Left ventricle myocardium inferior (tissue), 1 donor: ENCODE measurements at regions not wholly inside any gene's neighbourhood (a gene's known extent, or its start where the extent isn't known, plus 50 kb on each side); places are given as distances from the start of the nearest gene placed in this dataset.
"Not testable (repeated sequence)": the region's sequence is repeated elsewhere in the genome, so short reads cannot be mapped to it uniquely, and the experiment has no call there.

Experiments used
- DNase-seq: peaks from one replicate; pipeline ENCODE4 v3.0.0-alpha.2; 2020
- H3K27ac ChIP-seq: fragments of 200-600 bp; replicated peaks from 2 replicates; pipeline ENCODE4 v1.8.0; 2021
- H3K27me3 ChIP-seq: fragments of 200-600 bp; 2 replicates; pipeline ENCODE4 v1.8.0; 2021; ENCODE audit warnings: low read depth
- H3K36me3 ChIP-seq: fragments of 200-600 bp; 2 replicates; pipeline ENCODE4 v1.8.0; 2021
- H3K4me1 ChIP-seq: fragments of 200-600 bp; 2 replicates; pipeline ENCODE4 v1.8.0; 2021
- H3K4me3 ChIP-seq: fragments of 200-600 bp; 2 replicates; pipeline ENCODE4 v1.8.0; 2021; ENCODE audit warnings: mild to moderate bottlenecking, moderate library complexity
- H3K9me3 ChIP-seq: fragments of 200-600 bp; replicated peaks from 2 replicates; pipeline ENCODE4 v1.8.0; 2021
- intact Hi-C: fragments of 100-400 bp; cut with micrococcal nuclease; formaldehyde crosslinking; loops from one replicate; pipeline ENCODE4 v1.11.0; 2022
- TF ChIP-seq, protein P1 (sequence below): fragments of 200-600 bp; IDR thresholded peaks from 2 replicates; pipeline ENCODE4 v1.8.0; 2021; ENCODE audit warnings: antibody characterized with exemption, mild to moderate bottlenecking, borderline replicate concordance
- donor health status: DM: no; HTN: yes; CAD: no; lungs with severe emphysema.

GRCh38 chr4:179719766-179720450 is 2277.7 kb upstream of the AGA start:
- intact Hi-C loops: no loop called here
- H3K27me3 ChIP-seq: no peaks in the 10 kb centered on the region
- TF ChIP-seq, protein P1, sequence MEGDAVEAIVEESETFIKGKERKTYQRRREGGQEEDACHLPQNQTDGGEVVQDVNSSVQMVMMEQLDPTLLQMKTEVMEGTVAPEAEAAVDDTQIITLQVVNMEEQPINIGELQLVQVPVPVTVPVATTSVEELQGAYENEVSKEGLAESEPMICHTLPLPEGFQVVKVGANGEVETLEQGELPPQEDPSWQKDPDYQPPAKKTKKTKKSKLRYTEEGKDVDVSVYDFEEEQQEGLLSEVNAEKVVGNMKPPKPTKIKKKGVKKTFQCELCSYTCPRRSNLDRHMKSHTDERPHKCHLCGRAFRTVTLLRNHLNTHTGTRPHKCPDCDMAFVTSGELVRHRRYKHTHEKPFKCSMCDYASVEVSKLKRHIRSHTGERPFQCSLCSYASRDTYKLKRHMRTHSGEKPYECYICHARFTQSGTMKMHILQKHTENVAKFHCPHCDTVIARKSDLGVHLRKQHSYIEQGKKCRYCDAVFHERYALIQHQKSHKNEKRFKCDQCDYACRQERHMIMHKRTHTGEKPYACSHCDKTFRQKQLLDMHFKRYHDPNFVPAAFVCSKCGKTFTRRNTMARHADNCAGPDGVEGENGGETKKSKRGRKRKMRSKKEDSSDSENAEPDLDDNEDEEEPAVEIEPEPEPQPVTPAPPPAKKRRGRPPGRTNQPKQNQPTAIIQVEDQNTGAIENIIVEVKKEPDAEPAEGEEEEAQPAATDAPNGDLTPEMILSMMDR: no peak
- H3K9me3 ChIP-seq: peaks cover 7% of the 10 kb centered on the region
- no peak overlapping the region for H3K4me3 ChIP-seq
- DNase-seq: no peak
- no peaks in the 10 kb centered on the region for H3K36me3 ChIP-seq
- H3K27ac ChIP-seq: no peak overlapping the region
- no peaks in the 10 kb centered on the region for H3K4me1 ChIP-seq

DNA sequence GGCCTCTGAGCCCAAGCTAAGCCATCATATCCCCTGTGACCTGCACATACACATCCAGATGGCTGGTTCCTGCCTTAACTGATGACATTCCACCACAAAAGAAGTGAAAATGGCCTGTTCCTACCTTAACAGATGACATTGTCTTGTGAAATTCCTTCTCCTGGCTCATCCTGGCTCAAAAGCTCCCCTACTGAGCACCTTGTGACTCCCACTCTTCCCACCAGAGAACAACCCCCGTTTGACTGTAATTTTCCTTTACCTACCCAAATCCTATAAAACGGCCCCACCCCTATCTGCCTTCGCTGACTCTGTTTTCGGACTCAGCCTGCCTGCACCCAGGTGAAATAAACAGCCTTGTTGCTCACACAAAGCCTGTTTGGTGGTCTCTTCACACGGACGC is 2284.3 kb upstream of the AGA start:
- H3K27me3 ChIP-seq, H3K27ac ChIP-seq, H3K9me3 ChIP-seq, H3K4me3 ChIP-seq, H3K4me1 ChIP-seq, intact Hi-C loops, H3K36me3 ChIP-seq, DNase-seq: not testable (repeated sequence)

DNA sequence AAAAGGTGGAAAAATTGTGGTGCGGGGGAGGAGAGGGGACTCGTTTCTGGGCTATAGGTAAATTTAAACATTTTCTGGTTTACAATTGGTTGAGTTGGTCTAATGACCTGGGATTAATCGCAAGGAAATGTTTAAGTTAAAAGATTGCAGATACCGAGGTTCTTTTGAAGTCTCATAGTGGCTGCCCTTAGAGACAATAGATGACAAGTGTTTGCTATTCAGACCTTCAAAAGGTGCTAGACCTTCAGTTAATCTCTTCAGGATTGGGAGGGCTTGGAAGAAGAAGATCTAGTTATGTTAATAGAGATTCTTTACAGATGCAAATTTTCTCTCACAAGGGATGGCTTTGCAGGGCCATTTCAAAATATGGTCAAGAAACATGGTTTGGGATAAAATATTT is 2286.1 kb upstream of the AGA start:
- no peak for DNase-seq
- TF ChIP-seq, protein P1: no peak
- Histone ChIP-seq H3K27me3 (no peaks in the 10 kb centered on the region), H3K4me3 (no peak overlapping the region), H3K4me1 (no peaks in the 10 kb centered on the region), H3K9me3 (peaks cover 4% of the 10 kb centered on the region), H3K27ac (no peak overlapping the region), H3K36me3 (no peaks in the 10 kb centered on the region)
- intact Hi-C loops: no loop called here

GRCh38 chr4:179736820-179737219 is 2294.6 kb upstream of the AGA start:
- H3K27ac ChIP-seq, H3K9me3 ChIP-seq, H3K36me3 ChIP-seq, H3K27me3 ChIP-seq, intact Hi-C loops, H3K4me1 ChIP-seq, H3K4me3 ChIP-seq, DNase-seq: not testable (repeated sequence)

- no peaks in the 10 kb centered on the region for H3K36me3 ChIP-seq
- no peaks in the 10 kb centered on the region for H3K27me3 ChIP-seq
- DNase-seq: no peak
- no peaks in the 10 kb centered on the region for H3K4me1 ChIP-seq
- TF ChIP-seq, protein P1: no peak
- intact Hi-C loops: no loop called here
- no peak overlapping the region for H3K4me3 ChIP-seq
- H3K27ac ChIP-seq: no peak overlapping the region
- no peaks in the 10 kb centered on the region for H3K9me3 ChIP-seq
Observed at GRCh38 chr4:179738822-179739221, 2296.6 kb upstream of the AGA start.

- Histone ChIP-seq H3K4me1 (no peaks in the 10 kb centered on the region), H3K9me3 (no peaks in the 10 kb centered on the region), H3K4me3 (no peak overlapping the region), H3K27ac (no peak overlapping the region), H3K27me3 (no peaks in the 10 kb centered on the region), H3K36me3 (no peaks in the 10 kb centered on the region)
- intact Hi-C loops: no loop called here
- TF ChIP-seq, protein P1: no peak
- DNase-seq: no peak
Observed at GRCh38 chr4:179747218-179747910, 2305.1 kb upstream of the AGA start.
